NCI-H510A (cell line): ENCODE measurements at regions not wholly inside any gene's neighbourhood (a gene's known extent, or its start where the extent isn't known, plus 50 kb on each side); places are given as distances from the start of the nearest gene placed in this dataset.

Experiments
- DNase-seq: peaks from one replicate; lab custom pipeline; 2025; lab: John Stamatoyannopoulos, UW

- DNase-seq, result no peak
These were observed 110.4 kb upstream of the PARD3B start for GRCh38 chr2:204434660-204435462.

GRCh38 chr2:204436230-204436629 lies 109.0 kb upstream of the PARD3B start:
- DNase-seq, result no peak

DNA sequence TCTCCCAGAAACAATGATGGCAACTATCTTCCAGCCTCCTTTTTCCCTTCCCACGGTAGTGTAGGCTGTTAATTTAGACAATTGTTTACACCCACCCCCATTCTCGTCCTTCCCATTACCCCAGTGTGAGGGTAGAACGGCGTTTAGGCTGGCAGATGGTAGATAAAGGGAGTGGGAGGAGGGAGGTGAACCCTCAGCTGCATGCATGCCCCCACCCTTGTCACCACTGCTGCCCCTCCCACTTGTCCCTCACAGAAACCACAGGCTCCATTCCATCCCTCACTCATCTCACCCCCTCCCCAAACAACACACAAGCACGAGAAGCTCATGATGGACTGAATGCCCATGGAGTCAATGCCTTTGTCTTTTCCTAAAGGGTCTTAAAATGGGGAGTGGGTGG lies 107.9 kb upstream of the PARD3B start:
- no peak for DNase-seq

- no peak for DNase-seq
These were observed 107.2 kb upstream of the PARD3B start for GRCh38 chr2:204437815-204438756.

- no peak for DNase-seq
These were observed 104.0 kb upstream of the PARD3B start for GRCh38 chr2:204441316-204441715.

DNA sequence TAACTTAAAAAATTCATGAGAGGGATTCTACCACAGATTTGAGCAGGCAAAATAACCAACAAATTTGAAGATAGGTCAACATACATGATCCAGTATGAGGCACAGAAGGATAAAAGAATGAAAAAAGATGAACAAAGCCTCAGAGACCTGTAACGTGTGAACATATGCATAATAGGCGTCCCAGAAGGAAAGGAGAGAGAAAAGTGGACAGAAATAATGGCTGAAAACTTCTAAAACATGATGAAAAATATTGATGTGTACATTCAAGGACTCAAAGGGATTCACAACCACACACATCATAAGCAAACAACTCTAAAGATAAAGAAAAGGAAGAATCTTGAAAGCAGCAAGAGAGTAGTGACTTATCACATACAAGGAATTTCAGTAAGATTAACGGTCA lies 100.1 kb upstream of the PARD3B start:
- DNase-seq, result no peak

DNA sequence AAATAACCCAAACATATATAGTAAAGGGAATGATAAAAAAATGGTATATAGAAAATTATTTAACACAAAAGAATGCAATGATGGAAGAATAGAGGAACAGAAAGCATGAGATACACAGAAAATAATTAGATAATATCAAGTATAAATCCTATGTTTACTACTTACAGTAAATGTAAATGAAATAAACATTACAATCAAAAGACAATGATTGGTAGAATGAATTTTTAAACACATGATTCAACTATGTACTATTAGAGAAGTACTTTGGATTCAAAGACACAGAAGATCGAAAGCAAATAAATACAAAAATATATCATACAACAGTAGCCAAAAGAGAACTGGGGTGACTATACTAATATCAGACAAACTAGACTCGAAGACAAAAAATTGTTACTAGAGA lies 97.6 kb upstream of the PARD3B start:
- DNase-seq, result no peak

DNA sequence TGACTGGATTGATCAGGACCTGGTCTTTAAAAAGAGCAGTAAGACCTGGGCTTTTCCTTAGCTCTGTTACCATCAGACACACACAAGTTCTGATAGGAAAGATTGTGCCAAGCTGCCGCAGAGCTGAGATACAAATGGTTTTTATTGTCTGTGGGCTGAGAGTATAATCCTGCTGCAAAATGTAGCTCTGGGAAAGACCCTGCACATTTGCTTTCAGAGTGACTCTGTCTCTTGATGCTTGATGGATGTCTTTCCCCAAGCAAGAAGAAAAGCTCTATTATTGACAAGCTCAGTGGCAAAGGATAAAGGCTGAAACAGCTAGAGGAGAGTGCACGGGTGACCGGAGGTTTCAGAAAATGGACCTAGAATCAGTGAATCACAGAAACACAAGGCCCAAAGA lies 95.3 kb upstream of the PARD3B start:
- no peak for DNase-seq

GRCh38 chr2:204451766-204452165 lies 93.5 kb upstream of the PARD3B start:
- no peak for DNase-seq

GRCh38 chr2:204452464-204453023 lies 92.7 kb upstream of the PARD3B start:
- DNase-seq, result peak; percentile 50

- no peak for DNase-seq
These were observed 91.5 kb upstream of the PARD3B start for GRCh38 chr2:204453730-204454167.

GRCh38 chr2:204454672-204455380 lies 90.4 kb upstream of the PARD3B start:
- no peak for DNase-seq

GRCh38 chr2:204468746-204469429 lies 76.4 kb upstream of the PARD3B start:
- DNase-seq, result no peak

DNA sequence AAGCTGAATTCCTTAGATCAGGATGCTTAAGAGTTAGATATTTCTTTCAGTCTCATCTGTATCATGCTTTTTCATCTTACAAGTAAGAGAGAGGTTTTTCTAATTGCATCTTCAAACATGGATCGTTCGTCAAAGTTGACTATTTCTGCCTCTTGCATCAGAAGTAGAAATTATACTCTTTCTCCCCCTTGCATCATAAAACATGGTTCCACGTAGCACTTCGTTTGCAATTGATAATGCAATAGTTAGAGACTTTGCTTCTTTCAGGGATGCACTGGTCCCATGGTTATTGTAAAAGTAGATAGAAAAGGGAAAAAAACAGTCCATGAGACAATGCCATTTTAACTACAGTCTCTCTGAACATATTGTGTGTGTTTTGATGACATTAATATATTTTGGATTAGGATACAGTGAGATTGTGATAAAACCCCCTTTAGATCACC lies 75.1 kb upstream of the PARD3B start:
- DNase-seq, result no peak

DNA sequence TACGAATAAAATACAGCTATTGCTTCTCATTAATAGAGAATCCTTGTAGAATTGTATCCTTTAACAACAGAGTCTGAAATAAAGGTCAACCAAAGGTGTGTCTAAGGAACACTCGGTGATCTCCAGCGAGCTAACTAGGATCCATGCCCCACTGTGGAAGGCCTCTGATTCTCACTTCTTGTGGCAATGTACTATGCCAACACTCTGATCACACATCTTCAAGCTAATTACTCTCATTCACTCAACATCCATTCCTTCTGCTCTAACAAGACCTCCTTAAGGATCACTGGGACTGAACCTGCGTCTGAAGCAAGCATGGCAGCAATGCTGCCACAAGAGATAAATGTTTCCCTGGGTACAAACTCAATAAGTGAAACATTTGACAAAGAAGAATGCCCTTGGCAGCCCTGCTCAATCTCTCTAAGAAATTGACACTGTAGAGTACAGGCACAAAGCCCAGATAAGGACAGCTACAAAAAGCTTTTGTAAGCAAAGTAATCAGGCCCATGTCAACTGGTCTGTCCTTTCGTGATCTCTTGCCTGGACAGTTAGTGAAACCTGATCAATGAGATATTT lies 74.6 kb upstream of the PARD3B start:
- DNase-seq, result no peak

DNA sequence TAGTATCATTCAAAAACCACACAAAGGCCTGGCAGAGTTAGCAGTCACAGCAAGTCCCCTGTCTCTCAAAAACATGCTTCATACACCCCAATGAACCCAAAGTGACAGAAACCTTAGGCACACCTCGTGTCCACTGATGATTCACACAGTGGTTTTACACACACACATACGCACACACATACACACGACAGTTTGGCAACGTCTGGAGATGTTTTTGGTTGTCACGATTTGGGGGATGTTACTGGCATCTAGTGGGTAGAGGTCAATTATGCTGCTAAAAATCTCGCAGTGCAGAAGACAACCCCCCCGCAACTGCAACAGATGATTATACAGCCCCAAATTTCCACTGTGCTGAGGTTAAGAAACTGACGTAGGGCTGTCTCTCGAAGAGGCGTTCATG lies 72.9 kb upstream of the PARD3B start:
- DNase-seq, result no peak

DNA sequence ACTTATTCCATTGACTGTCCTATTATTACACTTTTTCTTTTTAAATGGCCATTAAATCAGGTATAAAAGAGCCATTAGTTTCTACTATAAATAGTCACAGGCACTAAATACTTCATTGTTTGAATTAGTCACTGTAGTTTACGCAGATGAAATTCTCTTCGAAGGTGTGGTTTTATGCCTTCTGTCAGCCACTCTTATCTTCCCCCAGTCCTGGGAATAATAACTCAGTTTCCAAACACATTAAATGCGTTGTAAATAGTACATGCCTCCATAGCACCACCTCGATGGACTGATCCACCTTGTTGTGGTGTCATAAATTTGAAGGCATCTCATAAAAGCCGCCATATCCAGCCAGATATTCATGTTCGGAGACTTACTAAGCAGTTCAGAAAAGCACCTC lies 72.1 kb upstream of the PARD3B start:
- DNase-seq, result no peak

DNA sequence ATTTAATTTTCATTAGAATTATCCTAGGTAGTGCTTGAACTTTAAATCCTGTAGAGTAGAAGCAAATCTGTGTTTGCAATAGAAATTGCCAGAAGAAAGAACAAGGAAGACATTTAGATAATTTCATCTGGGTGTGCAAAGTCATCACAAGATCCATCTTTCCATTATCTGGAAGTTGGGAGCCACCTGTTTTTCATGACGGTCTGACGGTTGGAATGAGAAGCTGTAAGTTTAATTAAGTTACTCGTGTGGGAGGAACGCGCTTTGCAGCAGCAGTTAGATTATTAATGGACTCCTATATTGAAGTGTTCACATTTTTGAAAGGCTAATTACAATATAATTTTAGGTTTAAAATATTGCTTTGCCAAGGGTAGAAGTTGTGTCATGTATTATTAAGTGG lies 69.9 kb upstream of the PARD3B start:
- DNase-seq, result no peak

DNA sequence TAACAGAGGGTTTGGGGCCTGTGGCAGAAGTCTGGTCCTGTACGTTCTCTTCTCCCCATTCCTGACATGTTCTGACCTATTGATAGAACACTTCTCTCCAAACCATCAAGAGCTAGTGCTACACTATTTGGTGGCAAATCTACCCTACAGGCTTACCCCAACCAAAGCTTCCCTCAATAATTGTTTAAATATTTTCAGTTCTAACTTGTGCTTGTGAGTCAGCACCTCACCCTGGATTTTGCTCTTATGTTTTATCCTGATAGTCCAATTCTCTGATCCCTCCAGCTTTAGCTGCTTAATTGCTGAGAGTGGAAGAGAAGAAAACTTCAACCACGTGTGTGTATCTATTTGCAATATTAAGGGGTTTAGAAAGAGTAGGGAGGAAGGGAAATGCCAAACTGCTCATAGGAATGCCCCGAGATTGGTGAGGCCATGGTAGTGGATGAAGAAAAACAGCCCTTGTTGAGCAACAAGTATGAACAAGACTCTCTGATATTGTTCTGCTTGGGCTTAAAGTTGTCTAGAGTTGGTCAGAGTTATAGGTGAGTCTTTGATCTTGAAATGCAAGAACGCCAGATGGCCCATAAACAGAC lies 67.8 kb upstream of the PARD3B start:
- no peak for DNase-seq

GRCh38 chr2:204479557-204479956 lies 65.7 kb upstream of the PARD3B start:
- no peak for DNase-seq

GRCh38 chr2:204480676-204481075 lies 64.6 kb upstream of the PARD3B start:
- no peak for DNase-seq
